NT2/D1 (cell line): ENCODE measurements at regions not wholly inside any gene's neighbourhood (a gene's known extent, or its start where the extent isn't known, plus 50 kb on each side); places are given as distances from the start of the nearest gene placed in this dataset.

Source experiments
- DNase-seq: peaks from one replicate; pipeline ENCODE4 v3.0.0-alpha.2; 2011; ENCODE audit warnings: low read depth, low spot score
- H3K27me3 ChIP-seq: 2 replicates; pipeline ENCODE4 v1.6.0; 2011; ENCODE audit warnings: mild to moderate bottlenecking; ENCODE audit not compliant: insufficient read length, insufficient read depth
- H3K36me3 ChIP-seq: 2 replicates; pipeline ENCODE4 v1.6.1; 2011; ENCODE audit warnings: mild to moderate bottlenecking, low read length, mixed read lengths; ENCODE audit not compliant: insufficient read depth, insufficient read length
- H3K4me1 ChIP-seq: 2 replicates; pipeline ENCODE4 v1.5.1; 2011; ENCODE audit not compliant: insufficient read depth, insufficient read length
- H3K4me3 ChIP-seq: 2 replicates; pipeline ENCODE4 v1.5.1; 2011; ENCODE audit warnings: low read depth; ENCODE audit not compliant: insufficient read length
- H3K9ac ChIP-seq: 2 replicates; pipeline ENCODE4 v1.6.0; 2011; ENCODE audit warnings: low read depth; ENCODE audit not compliant: insufficient read length
- H3K9me3 ChIP-seq: 2 replicates; pipeline ENCODE4 v1.5.1; 2011; ENCODE audit warnings: mild to moderate bottlenecking, low read length; ENCODE audit not compliant: insufficient read depth
- SUZ12 ChIP-seq: IDR thresholded peaks from 2 replicates; pipeline ENCODE4 v1.6.1; 2011; ENCODE audit not compliant: insufficient read length, insufficient read depth; ENCODE audit errors: extremely low read depth
- YY1 ChIP-seq: IDR thresholded peaks from 2 replicates; pipeline ENCODE4 v1.6.1; 2011; ENCODE audit not compliant: insufficient read length, insufficient read depth
- ZNF274 ChIP-seq: IDR thresholded peaks from 2 replicates; pipeline ENCODE4 v1.6.1; 2011; ENCODE audit warnings: mild to moderate bottlenecking, low read depth, low read length

DNA sequence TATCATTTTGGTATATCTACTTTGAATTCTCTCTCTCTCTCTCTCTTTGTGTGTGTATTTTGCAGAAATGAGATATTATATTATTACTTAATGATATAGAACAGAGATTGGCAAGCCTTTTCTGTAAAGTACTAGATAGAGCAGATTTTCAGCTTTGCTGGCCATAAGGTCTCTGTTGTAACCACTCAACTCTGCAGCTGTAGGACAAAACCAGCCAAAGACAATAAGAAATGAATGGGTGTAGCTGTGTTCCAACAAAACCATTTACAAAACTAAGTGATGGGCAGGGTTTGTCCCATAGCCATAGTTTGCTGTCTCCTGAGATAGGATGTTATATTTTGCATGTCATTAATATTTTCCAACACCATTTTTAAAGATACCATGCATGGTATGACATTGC, 91.2 kb upstream of the TSHZ2 start:
- no peak overlapping the region for H3K9ac ChIP-seq
- H3K36me3 ChIP-seq = no peaks in the 10 kb centered on the region
- no peaks in the 10 kb centered on the region for H3K27me3 ChIP-seq
- no peak overlapping the region for H3K4me3 ChIP-seq
- no peaks in the 10 kb centered on the region for H3K4me1 ChIP-seq
- H3K9me3 ChIP-seq = 0 out of 2 replicates have a peak, but pooled peaks cover 7% of the 10 kb centered on the region
- no peak for DNase-seq
- TF ChIP-seq SUZ12 (no peak), YY1 (no peak), ZNF274 (no peak)

DNA sequence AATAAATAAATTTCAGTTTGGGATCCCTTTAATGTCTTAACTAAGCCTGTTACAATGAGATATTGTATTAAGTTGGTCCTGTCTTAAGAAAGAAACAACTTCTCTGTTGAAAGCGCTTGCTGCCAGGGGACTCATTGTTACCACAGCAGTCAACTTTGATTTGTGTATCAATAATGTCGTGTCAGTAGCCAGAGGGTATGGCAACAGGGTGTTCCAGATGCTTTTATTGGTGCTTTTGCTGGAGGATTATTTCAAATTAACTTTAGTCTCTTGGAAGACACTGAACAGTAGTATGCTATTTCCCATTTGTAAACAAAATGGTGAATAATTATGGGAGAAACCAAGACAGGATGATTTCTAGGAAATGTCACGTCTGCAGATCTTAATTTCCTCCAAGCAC, 91.9 kb upstream of the TSHZ2 start:
- no peak for DNase-seq
- TF ChIP-seq ZNF274 (no peak), SUZ12 (no peak), YY1 (no peak)
- Histone ChIP-seq H3K4me3 (no peak overlapping the region), H3K36me3 (no peaks in the 10 kb centered on the region), H3K9ac (no peak overlapping the region), H3K4me1 (no peaks in the 10 kb centered on the region), H3K27me3 (no peaks in the 10 kb centered on the region), H3K9me3 (0 out of 2 replicates have a peak, but pooled peaks cover 7% of the 10 kb centered on the region)

DNA sequence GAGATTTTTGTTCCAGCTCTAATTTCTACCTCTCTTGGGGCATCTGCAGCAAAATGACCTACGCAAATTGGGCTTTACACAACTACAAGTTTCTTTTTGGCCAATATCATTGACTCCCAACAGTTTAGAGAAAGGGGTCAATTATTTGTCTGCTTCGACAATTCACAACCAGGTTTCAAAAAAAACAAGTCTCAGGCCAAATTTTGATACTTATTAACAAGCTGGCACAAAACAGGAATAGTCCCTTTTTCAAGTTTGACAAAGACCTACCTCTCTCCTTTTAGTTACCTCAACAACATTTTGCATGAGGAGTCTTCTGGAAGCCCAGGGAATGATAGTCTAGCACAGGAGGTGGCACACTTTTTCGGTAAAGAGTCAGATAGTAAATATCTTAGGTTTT, 97.9 kb upstream of the TSHZ2 start:
- H3K36me3 ChIP-seq = no peaks in the 10 kb centered on the region
- H3K4me3 ChIP-seq = no peak overlapping the region
- no peak for DNase-seq
- no peaks in the 10 kb centered on the region for H3K4me1 ChIP-seq
- no peak overlapping the region for H3K9ac ChIP-seq
- TF ChIP-seq SUZ12 (no peak), ZNF274 (no peak), YY1 (no peak)
- no peaks in the 10 kb centered on the region for H3K27me3 ChIP-seq
- no peaks in the 10 kb centered on the region for H3K9me3 ChIP-seq

DNA sequence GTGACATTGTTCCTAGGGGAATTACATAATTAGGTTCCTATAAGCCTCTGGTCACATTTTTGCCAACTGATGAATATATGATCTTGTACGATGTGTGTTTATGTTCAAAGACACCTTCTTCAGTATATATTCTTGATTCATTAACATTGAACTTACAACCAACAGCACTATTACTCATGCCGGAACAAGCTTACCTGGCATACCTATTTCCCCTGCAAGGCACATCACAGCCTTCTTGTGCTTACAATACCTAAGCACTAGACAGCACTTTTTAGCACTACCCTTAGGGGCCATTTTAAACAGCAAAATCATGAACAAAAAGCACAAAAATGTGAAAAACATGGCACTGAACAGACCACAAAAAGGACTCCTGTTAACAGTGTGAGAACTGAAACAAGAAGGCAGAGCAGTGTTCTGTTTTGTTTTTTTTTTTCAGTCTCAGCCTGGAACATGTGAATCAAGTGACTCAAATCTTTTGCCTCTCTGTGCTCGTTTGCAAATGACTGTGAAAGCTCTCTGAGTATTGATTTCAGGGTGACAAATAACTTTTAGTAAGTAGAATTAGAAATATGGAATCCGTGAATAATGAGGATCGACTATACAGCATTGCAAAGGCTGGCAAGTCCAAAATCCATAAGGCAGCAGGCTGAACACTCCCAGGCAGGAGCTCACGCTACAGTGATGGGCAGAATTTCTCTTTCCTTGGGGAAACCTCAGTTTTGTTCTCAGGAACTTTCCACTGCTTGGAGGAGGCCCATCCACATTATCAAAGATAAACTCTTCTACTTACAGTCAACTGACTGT, 102.3 kb upstream of the TSHZ2 start:
- Histone ChIP-seq H3K36me3 (no peaks in the 10 kb centered on the region), H3K9ac (no peak overlapping the region), H3K4me3 (no peak overlapping the region), H3K9me3 (no peaks in the 10 kb centered on the region), H3K4me1 (no peaks in the 10 kb centered on the region), H3K27me3 (no peaks in the 10 kb centered on the region)
- TF ChIP-seq YY1 (no peak), SUZ12 (no peak), ZNF274 (no peak)
- no peak for DNase-seq

DNA sequence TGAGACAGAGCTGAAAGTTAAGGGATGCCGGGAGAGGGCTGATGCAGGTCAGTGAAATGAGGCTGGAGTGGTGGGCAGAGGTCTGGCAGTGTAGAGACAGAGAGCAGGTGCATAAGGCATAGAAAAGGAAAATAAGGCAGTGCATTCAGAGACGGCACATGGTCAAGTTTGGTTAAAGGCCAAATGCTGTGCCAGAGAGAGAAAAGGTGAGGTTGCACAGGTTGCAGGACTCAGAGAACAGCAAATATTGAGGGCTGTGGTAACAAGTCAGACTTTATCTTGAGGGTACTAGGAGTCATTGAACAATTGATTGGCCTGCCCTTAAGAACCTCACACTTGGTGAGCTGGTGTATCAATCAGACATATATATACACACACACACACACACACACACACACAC, 102.9 kb upstream of the TSHZ2 start:
- no peak for DNase-seq
- Histone ChIP-seq H3K4me1 (no peaks in the 10 kb centered on the region), H3K27me3 (no peaks in the 10 kb centered on the region), H3K9me3 (no peaks in the 10 kb centered on the region), H3K4me3 (no peak overlapping the region), H3K9ac (no peak overlapping the region), H3K36me3 (no peaks in the 10 kb centered on the region)
- no peak for TF ChIP-seq YY1
- TF ChIP-seq ZNF274 = no peak
- no peak for TF ChIP-seq SUZ12

DNA sequence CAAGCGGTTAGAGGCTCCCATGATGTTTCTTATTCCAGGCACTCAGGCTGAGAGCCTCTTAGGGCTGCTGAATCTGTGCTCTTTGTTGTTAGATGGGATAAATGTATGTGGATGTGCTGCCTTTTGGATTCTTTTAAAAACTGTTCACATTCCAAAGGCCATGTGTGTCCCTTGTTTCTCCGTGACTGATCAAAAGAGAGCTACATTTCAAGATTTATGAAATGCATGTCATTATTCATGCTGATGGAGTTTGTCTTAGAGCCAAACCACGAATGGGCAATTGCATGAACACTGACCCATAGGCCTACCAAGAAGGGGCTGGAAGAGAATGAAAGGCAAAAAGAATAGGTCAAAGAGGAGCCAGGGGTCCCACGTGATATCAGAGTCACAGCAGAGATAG, 104.9 kb upstream of the TSHZ2 start:
- no peaks in the 10 kb centered on the region for H3K4me1 ChIP-seq
- no peak overlapping the region for H3K9ac ChIP-seq
- TF ChIP-seq YY1 = no peak
- no peak for TF ChIP-seq ZNF274
- TF ChIP-seq SUZ12 = no peak
- no peaks in the 10 kb centered on the region for H3K9me3 ChIP-seq
- no peak for DNase-seq
- no peaks in the 10 kb centered on the region for H3K36me3 ChIP-seq
- H3K27me3 ChIP-seq = no peaks in the 10 kb centered on the region
- no peak overlapping the region for H3K4me3 ChIP-seq

DNA sequence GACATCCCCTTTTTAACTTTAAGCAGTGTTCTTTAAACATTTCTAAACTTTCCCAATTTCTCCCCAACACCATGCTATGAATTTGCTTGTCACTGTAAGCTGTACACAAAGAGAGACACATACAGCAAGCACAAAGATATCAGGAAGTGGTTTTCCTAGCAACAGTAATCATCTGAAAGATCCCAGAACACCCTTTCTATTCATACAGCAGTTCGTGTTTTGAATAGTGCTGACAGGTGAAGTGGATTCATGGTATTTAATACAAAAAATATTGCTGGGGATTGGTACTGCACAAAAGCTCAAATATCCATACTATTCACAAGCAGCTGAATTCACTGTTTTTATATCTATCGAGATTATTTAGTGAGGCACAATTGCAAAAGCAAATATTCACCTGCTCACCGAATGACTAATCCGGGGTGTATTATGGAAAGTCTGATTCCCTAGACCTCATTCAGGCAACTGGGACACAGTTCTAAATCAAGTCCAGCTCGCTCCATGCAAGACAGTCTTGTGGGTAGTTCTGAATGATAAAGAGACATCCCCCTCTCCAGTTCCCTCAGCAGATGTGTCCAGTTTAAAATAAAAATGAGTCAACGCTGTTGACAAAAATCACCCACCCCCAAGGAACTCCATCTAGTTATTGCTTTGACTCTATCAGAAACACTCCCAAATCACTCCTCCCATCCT, 107.1 kb upstream of the TSHZ2 start:
- DNase-seq = no peak
- no peak overlapping the region for H3K9ac ChIP-seq
- no peaks in the 10 kb centered on the region for H3K36me3 ChIP-seq
- no peaks in the 10 kb centered on the region for H3K27me3 ChIP-seq
- no peaks in the 10 kb centered on the region for H3K4me1 ChIP-seq
- H3K9me3 ChIP-seq = no peaks in the 10 kb centered on the region
- TF ChIP-seq ZNF274 = no peak
- H3K4me3 ChIP-seq = no peak overlapping the region
